Gastrocnemius medialis (tissue), 4 donors: ENCODE measurements at regions not wholly inside any gene's neighbourhood (a gene's known extent, or its start where the extent isn't known, plus 50 kb on each side); places are given as distances from the start of the nearest gene placed in this dataset.

Experiments
- POLR2A ChIP-seq, 2 donors: fragments of 450-650 bp; IDR thresholded peaks; one replicate each; pipeline ENCODE4 v1.6.1; 2017; ENCODE audit warnings: antibody characterized with exemption in 2 of 2, mild to moderate bottlenecking in 2 of 2, moderate library complexity in 2 of 2
- TF ChIP-seq, protein P1 (sequence below), 5 experiments: fragments of 450-650 bp in 3 of 5; fragments of 200-600 bp in 2 of 5; sonication (generic) in 2 of 5; IDR thresholded peaks in 4 of 5; conservative IDR thresholded peaks in 1 of 5; 1 replicate in 4 of 5; 2 replicates in 1 of 5; pipeline ENCODE4 v1.5.1; 2016 to 2019; ENCODE audit warnings: antibody characterized with exemption in 5 of 5, mild to moderate bottlenecking in 3 of 5, moderate library complexity in 3 of 5

DNA sequence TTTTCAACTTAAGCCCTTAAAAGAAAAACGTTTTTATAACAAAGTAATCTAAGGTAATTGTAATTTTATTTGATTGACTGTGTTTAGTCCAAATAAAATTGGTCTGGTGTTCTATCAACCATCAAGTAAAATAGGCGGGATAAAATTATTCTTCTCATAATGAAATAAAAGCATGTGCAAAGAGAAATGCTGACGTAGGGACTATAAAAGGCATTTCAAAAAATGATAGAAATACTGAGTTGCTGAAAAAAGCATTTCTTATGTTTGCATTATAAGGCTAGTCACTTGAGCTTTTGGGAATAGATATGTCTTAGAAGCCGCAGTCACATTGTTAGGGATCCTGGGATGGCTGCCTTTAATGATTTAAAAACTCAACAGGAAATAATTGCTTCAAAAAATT is 608.0 kb upstream of the JAG1 start:
- TF ChIP-seq, protein P1, sequence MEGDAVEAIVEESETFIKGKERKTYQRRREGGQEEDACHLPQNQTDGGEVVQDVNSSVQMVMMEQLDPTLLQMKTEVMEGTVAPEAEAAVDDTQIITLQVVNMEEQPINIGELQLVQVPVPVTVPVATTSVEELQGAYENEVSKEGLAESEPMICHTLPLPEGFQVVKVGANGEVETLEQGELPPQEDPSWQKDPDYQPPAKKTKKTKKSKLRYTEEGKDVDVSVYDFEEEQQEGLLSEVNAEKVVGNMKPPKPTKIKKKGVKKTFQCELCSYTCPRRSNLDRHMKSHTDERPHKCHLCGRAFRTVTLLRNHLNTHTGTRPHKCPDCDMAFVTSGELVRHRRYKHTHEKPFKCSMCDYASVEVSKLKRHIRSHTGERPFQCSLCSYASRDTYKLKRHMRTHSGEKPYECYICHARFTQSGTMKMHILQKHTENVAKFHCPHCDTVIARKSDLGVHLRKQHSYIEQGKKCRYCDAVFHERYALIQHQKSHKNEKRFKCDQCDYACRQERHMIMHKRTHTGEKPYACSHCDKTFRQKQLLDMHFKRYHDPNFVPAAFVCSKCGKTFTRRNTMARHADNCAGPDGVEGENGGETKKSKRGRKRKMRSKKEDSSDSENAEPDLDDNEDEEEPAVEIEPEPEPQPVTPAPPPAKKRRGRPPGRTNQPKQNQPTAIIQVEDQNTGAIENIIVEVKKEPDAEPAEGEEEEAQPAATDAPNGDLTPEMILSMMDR (IDR thresholded peaks at IDR 0.05 in 4 of 5, conservative IDR thresholded peaks at IDR 0.05 in 1 of 5) = no peak
- no peak for TF ChIP-seq POLR2A (IDR thresholded peaks at IDR 0.05)
